ENCODE measurements at regions not wholly inside any gene's neighbourhood (a gene's known extent, or its start where the extent isn't known, plus 50 kb on each side); places are given as distances from the start of the nearest gene placed in this dataset.

DNA sequence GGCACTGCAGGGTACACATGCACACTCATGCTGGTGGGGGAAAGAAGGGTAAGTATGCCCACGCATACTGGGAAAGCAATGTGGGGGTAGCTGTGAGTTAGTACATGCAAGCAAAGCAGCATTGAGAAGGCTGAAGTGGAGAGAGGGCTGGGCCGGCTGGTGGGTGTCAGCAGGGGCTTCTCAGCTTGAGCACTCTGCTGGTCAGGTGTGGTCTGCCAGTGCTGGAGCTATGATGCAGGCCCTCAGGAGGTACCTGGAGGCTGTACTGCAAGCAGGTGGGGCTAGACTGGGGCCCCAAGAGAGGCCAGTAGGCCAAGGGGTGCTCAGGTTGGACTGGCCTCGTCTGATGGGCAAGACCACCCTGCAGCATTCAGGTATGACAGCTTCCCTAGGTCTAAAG lies 61.9 kb upstream of the SERPINA7 start:
- H3K4me1 ChIP-seq (ENCODE audit: insufficient read depth, low read length), result no peaks in the 10 kb centered on the region
- ChIA-PET POLR2A (no interaction called here), CTCF (interaction anchor here (0.6 kb wide), 1 partner anchor 577 kb away, joined by 3 read pairs; no protein-coding TSS in a partner anchor)
- H3K4me3 ChIP-seq (ENCODE audit: low read length), result no peak overlapping the region
- H3K27me3 ChIP-seq (ENCODE audit: control insufficient read depth in 1 of 2, insufficient read depth in 2 of 2, low read length in 2 of 2), result no peaks in the 10 kb centered on the region
- Mint-ChIP-seq H3K36me3 (ENCODE audit: low read depth) (no peaks in the 10 kb centered on the region), H3K4me3 (no peak overlapping the region), H3K9me3 (no peaks in the 10 kb centered on the region), H3K27ac (no peak overlapping the region), H3K4me1 (ENCODE audit: low read depth) (no peaks in the 10 kb centered on the region), H3K27me3 (no peaks in the 10 kb centered on the region)
- ATAC-seq (ENCODE audit: poor library complexity) (no peak), DNase-seq (no peak)
- intact Hi-C loops (cut with DNase I, micrococcal nuclease), result no loop called here
- peaks cover 0 to 8% of the 10 kb centered on the region in 2 experiments for H3K9me3 ChIP-seq (ENCODE audit: control insufficient read depth in 1 of 2, insufficient read depth in 1 of 2, low read length in 2 of 2)
- no peak overlapping the region for H3K27ac ChIP-seq (ENCODE audit: low read depth in 1 of 2, low read length in 2 of 2)
- H3K36me3 ChIP-seq (ENCODE audit: insufficient read depth, low read length), result no peaks in the 10 kb centered on the region
- TF ChIP-seq, protein P1, sequence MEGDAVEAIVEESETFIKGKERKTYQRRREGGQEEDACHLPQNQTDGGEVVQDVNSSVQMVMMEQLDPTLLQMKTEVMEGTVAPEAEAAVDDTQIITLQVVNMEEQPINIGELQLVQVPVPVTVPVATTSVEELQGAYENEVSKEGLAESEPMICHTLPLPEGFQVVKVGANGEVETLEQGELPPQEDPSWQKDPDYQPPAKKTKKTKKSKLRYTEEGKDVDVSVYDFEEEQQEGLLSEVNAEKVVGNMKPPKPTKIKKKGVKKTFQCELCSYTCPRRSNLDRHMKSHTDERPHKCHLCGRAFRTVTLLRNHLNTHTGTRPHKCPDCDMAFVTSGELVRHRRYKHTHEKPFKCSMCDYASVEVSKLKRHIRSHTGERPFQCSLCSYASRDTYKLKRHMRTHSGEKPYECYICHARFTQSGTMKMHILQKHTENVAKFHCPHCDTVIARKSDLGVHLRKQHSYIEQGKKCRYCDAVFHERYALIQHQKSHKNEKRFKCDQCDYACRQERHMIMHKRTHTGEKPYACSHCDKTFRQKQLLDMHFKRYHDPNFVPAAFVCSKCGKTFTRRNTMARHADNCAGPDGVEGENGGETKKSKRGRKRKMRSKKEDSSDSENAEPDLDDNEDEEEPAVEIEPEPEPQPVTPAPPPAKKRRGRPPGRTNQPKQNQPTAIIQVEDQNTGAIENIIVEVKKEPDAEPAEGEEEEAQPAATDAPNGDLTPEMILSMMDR (IDR thresholded peaks at IDR 0.05), result no peak

All from CD4-positive, alpha-beta T cell (primary cell).